HG03457 (cell line): ENCODE measurements at regions not wholly inside any gene's neighbourhood (a gene's known extent, or its start where the extent isn't known, plus 50 kb on each side); places are given as distances from the start of the nearest gene placed in this dataset.

Experiments used
- ATAC-seq: cut with Tn5 transposase; IDR thresholded peaks from one replicate; pipeline ENCODE4 v1.9.1; 2021; ENCODE audit warnings: moderate number of reproducible peaks; ENCODE audit not compliant: unreplicated experiment

DNA sequence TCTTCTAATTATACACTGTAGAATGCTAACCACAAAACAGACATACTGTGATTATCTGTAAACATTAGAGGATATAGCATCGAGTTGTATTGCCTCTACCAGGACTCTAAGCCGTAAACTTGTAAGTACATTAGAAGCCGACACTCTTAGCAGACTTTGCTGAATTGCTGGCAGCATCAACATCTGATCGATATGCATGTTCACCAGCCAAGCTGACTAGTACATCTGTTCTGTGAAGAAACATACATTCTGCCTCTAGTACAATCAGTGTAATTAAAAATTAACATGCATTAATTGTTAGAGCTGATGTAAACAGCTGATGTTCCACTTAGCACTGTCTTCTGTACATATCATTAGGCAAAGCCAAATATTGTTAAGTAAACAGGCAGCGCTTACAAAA lies 502.2 kb downstream of the NR4A2 start:
- no peak for ATAC-seq

DNA sequence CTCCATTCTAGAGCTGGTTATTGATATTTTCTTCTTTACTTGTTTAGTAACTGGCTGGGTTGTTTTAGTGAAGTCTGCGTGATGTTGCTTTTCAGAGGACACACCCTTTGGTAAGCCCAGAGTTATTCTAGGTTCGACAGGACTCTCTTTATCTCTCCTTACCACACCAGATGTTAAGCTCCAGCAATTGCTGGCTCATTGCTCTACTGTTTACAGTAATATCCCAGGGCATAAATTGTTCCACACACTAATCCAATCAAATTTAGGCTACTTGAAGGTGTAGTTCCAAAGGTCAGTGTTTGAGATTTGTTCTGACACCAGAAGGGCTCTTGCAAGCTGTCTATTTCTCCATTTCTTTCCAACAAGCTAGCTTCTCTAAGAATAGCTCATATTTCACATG lies 506.6 kb downstream of the NR4A2 start:
- ATAC-seq = no peak

- peak; percentile 87 for ATAC-seq
Measured at GRCh38 chr2:155815851-155816250, 516.7 kb downstream of the NR4A2 start.

- no peak for ATAC-seq
Measured at GRCh38 chr2:155815275-155815674, 517.2 kb downstream of the NR4A2 start.

GRCh38 chr2:155810411-155810810 lies 522.1 kb downstream of the NR4A2 start:
- no peak for ATAC-seq

DNA sequence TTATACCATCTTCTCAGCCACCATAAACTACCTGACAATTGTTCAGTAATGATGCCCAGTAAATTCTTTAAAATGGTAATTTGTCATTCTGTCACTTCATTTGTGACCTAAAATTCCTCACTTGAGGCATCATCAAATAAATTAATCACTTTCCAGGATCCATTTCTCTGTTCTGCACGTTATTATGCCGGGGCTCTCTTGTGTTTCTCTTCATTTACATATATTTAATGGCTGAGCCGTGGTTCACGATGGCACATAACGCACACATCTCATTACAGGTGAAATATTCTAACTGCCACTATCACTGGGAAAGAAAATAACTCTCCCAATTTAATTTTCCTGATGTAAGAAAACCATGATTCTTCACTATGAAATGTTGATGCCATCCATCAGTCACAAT lies 529.6 kb downstream of the NR4A2 start:
- no peak for ATAC-seq

- ATAC-seq = no peak
Measured at GRCh38 chr2:155792666-155793065, 539.9 kb downstream of the NR4A2 start.

GRCh38 chr2:155770516-155770915 lies 562.0 kb downstream of the NR4A2 start:
- no peak for ATAC-seq

- ATAC-seq = no peak
Measured at GRCh38 chr2:155766342-155767115, 566.0 kb downstream of the NR4A2 start.

GRCh38 chr2:155755481-155755880 lies 577.0 kb downstream of the NR4A2 start:
- no peak for ATAC-seq

GRCh38 chr2:155748131-155748530 lies 584.4 kb downstream of the NR4A2 start:
- ATAC-seq = no peak

DNA sequence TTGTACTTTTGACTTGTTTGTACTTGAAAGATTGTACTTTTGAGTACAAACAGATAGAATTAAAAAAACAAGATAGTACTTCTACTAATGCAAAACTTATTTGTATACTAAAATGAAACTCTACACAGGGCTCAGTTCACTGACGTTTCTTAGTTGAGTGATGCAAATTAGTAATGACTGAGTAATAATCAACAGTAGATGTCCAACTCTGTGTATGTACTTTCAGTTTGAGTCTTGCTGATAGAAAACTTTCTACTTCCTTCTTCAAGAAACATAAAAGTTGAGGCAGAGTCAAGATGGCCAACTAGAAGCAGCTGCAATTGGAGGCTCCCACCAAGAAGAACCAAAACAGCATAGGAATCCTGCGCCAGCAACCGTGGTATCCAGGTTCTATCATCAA lies 585.0 kb downstream of the NR4A2 start:
- ATAC-seq = no peak

- ATAC-seq = no peak
Measured at GRCh38 chr2:155733091-155733853, 599.2 kb downstream of the NR4A2 start.

DNA sequence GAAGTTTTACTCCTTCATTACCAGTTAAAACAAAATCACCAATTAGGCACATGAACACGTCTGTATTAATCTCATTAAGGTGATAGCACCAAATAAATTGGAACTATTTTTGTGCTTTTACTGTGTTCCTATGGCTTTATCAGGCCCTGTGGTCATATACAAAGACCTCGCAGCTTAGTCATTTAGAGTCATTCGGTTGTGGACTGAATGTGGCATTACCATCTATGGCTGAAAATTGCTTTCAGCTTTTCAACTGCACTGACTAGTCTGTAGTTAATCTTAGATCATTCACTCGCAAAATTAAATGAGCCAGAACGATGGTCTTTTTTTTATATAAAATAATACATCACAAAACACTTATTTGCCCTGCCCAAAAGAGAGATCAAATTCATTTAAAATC lies 601.7 kb downstream of the NR4A2 start:
- no peak for ATAC-seq

DNA sequence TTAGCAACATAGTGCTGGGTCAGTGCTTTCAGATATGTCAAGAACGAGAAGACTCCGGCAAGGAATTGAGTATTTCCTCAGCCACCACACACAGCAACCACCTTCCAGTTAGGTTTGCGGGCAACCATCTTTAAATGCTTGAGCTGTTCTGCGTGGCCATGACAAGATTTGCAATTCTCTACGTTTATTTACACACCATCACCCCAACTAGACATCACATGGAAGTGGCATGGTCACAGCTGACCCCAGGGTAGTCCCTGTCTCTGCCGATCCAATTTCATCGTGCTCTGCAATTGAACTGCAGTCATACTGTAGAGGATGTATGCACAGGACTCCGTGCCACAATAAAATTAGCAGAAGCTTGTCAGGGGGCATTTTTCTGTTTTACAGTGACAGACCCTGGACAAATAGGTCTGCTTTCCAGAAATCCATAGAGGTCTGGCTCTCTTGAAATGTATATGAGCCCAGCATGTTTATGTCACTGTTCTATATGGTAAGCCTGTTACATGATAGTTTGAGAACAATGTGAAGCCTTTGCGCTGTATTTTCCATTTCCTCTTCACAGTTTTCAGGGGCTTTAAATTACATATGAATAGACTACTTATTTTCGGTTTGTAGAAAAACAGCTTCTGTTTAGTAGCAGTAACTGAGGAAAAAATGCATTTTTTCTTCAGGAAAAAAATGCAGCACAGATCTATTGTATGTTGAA lies 605.2 kb downstream of the NR4A2 start:
- ATAC-seq = no peak

- no peak for ATAC-seq
Measured at GRCh38 chr2:155722290-155722689, 610.2 kb downstream of the NR4A2 start.

DNA sequence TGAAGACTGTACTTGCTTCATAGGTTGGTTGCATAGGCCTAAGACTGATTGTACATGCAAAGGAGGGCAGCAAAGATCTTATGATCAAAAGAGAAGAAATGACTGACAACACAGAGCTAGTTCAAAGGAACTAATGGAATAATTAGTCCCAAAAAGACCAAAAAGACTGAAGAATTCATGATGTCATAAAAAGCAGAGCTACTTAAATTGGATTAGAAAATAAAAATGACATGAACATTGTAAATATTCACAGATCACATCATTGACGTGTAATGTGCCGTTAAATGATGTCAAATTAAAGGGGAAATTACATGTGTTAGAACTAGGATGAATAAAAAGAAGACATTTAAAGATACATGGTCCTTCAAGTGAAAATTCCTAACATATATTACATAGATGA lies 616.8 kb downstream of the NR4A2 start:
- no peak for ATAC-seq

- no peak for ATAC-seq
Measured at GRCh38 chr2:155714983-155715382, 617.5 kb downstream of the NR4A2 start.

- no peak for ATAC-seq
Measured at GRCh38 chr2:155708071-155708470, 624.5 kb downstream of the NR4A2 start.

GRCh38 chr2:155703917-155704316 lies 628.6 kb downstream of the NR4A2 start:
- ATAC-seq = no peak

- ATAC-seq = no peak
Measured at GRCh38 chr2:155703048-155703447, 629.5 kb downstream of the NR4A2 start.

- no peak for ATAC-seq
Measured at GRCh38 chr2:155701721-155702120, 630.8 kb downstream of the NR4A2 start.
